Uterus (tissue), 2 donors: ENCODE measurements at regions not wholly inside any gene's neighbourhood (a gene's known extent, or its start where the extent isn't known, plus 50 kb on each side); places are given as distances from the start of the nearest gene placed in this dataset.

Experiments
- CTCF ChIP-seq, 4 experiments: fragments of 200-600 bp in 2 of 4; fragments of 450-650 bp in 2 of 4; sonication (generic) in 2 of 4; IDR thresholded peaks; one replicate each; pipeline ENCODE4 v1.5.1; 2016 to 2019; ENCODE audit warnings: antibody characterized with exemption in 4 of 4, mild to moderate bottlenecking in 2 of 4, moderate library complexity in 1 of 4
- POLR2A ChIP-seq, 2 donors: fragments of 450-650 bp; IDR thresholded peaks; one replicate each; pipeline ENCODE4 v1.6.1; 2016; ENCODE audit warnings: antibody characterized with exemption in 2 of 2, mild to moderate bottlenecking in 1 of 2, moderate library complexity in 1 of 2

DNA sequence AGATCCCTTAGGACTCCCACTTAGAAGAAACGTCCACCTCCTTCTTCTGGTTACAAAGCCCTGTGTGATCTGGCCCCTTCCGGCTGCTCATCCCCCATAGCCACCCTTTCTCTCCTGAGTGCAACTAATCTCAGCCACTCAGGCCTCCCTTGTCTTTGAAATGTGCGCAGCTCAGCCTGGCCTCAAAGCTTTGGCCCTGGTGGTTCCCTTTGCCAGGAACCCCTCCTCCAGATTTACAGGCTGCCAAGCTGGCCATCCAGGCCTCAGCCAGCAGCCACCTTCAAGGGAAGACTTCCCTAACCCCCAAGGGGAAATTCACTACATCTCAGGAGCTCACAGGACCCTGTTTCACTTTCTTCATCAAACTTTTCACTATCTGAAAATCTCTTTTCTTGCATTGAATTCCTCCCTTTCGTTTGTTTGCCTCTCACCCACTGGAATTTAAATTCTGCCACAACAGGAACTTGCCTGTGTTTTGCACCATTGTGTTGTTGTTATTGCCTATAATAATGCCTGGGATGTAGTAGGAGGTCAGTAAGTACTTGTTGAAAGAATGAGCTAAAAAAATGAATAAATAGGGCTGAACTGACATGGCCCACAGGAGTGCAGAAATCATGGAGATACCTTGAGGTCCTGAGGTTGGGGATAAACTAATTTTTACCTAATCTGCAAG, 109.5 kb upstream of the PFN2 start:
- TF ChIP-seq CTCF (IDR thresholded peaks at IDR 0.05) (no peak), POLR2A (IDR thresholded peaks at IDR 0.05) (no peak)
